ENCODE measurements at regions not wholly inside any gene's neighbourhood (a gene's known extent, or its start where the extent isn't known, plus 50 kb on each side); places are given as distances from the start of the nearest gene placed in this dataset.
"Not testable (repeated sequence)": the region's sequence is repeated elsewhere in the genome, so short reads cannot be mapped to it uniquely, and the experiment has no call there.

DNA sequence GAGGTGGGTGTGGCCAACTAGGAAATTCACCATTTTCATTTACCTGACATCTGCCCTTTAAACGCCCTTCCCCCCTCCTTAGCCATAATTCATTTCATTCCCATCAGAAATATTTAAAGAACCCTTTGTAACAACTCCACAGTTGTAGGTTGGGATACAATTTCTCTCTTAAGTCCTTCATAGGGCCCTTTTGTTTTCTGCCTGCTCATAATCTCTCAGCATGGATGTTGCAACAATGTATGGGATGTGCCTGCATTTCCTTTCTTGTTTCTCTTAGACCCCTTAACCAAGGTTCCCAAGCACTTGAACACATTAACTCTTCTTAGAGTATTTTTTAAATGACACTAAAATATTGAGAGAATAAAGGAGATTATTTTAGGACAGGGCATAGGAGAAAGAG lies 51.7 kb upstream of the MYO10 start:
- Histone ChIP-seq H4K91ac (ENCODE audit: low read depth, low read length) (no peak overlapping the region), H3K79me2 (ENCODE audit: control insufficient read depth, insufficient read depth, low read length, poor library complexity) (no peaks in the 10 kb centered on the region), H3K18ac (ENCODE audit: low read length) (no peak overlapping the region), H4K12ac (ENCODE audit: low read depth, low read length) (no peak overlapping the region), H2AK5ac (ENCODE audit: low read length) (no peak overlapping the region), H3K4me1 (ENCODE audit: control insufficient read depth in 1 of 2, insufficient read depth in 2 of 2, low read length in 2 of 2) (peaks cover 4% of the 10 kb centered on the region in 2 experiments), H3K27ac (ENCODE audit: low read depth, low read length) (no peak overlapping the region), H3K9ac (ENCODE audit: low read length) (no peak overlapping the region), H3K79me1 (ENCODE audit: low read length) (no peaks in the 10 kb centered on the region), H3K36me3 (ENCODE audit: control insufficient read depth in 1 of 2, insufficient read depth in 2 of 2, low read length in 2 of 2) (no peaks in the 10 kb centered on the region), H2AFZ (ENCODE audit: insufficient read depth, low read length, poor library complexity) (no peak overlapping the region), H3K4ac (ENCODE audit: low read depth, low read length) (no peak overlapping the region), H3K9me3 (ENCODE audit: insufficient read depth, low read depth, low read length) (peaks cover 3% of the 10 kb centered on the region), H4K8ac (ENCODE audit: low read depth, low read length) (no peak overlapping the region), H3K4me3 (ENCODE audit: low read depth, low read length) (no peak overlapping the region), H3K14ac (ENCODE audit: low read length) (no peak overlapping the region), H3K27me3 (ENCODE audit: insufficient read depth, low read length) (no peaks in the 10 kb centered on the region), H3K4me2 (ENCODE audit: low read length) (no peak overlapping the region), H2BK12ac (ENCODE audit: low read length) (no peak overlapping the region), H2BK5ac (ENCODE audit: low read depth, low read length, poor library complexity) (no peak overlapping the region), H3K23ac (ENCODE audit: low read length) (no peak overlapping the region), H2BK120ac (ENCODE audit: insufficient read depth, low read length, poor library complexity) (no peak overlapping the region)
- no peak for DNase-seq
- WGBS (ENCODE audit: extremely low coverage, insufficient coverage, insufficient read length), result no CpG with 5 or more reads among the region's 1 CpG

DNA sequence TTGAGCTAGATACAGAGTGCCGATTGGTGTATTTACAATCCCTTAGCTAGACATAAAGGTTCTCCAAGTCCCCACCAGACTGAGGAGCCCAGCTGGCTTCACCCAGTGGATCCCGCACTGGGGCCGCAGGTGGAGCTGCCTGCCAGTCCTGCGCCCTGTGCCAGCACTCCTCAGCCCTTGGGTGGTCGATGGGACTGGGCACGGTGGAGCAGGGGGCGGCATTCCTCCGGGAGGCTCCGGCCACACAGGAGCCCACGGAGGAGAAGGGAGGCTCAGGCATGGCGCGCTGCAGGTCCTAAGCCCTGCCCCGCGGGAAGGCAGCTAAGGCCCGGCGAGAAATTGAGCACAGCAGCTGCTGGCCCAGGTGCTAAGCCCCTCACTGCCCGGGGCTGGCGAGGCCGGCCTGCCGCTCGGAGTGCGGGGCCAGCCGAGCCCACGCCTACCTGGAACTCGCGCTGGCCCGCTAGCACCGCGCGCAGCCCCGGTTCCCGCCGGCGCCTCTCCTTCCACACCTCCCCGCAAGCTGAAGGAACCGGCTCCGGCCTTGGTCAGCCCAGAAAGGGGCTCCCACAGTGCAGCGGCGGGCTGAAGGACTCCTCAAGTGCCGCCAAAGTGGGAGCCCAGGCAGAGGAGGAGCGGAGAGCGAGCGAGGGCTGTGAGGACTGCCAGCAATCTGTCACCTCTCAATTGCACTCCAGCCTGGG lies 54.9 kb upstream of the MYO10 start:
- not testable (repeated sequence) for H3K27me3 ChIP-seq (ENCODE audit: insufficient read depth, low read length); H2AFZ ChIP-seq (ENCODE audit: insufficient read depth, low read length, poor library complexity); H2BK5ac ChIP-seq (ENCODE audit: low read depth, low read length, poor library complexity); H2BK120ac ChIP-seq (ENCODE audit: insufficient read depth, low read length, poor library complexity); H3K4me2 ChIP-seq (ENCODE audit: low read length); H3K9me3 ChIP-seq (ENCODE audit: insufficient read depth, low read depth, low read length); H3K79me2 ChIP-seq (ENCODE audit: control insufficient read depth, insufficient read depth, low read length, poor library complexity); H3K4ac ChIP-seq (ENCODE audit: low read depth, low read length); H2AK5ac ChIP-seq (ENCODE audit: low read length); H3K36me3 ChIP-seq (ENCODE audit: control insufficient read depth in 1 of 2, insufficient read depth in 2 of 2, low read length in 2 of 2); H4K8ac ChIP-seq (ENCODE audit: low read depth, low read length); H3K4me1 ChIP-seq (ENCODE audit: control insufficient read depth in 1 of 2, insufficient read depth in 2 of 2, low read length in 2 of 2); H3K9ac ChIP-seq (ENCODE audit: low read length); H3K23ac ChIP-seq (ENCODE audit: low read length); H2BK12ac ChIP-seq (ENCODE audit: low read length); DNase-seq; H3K14ac ChIP-seq (ENCODE audit: low read length); H3K79me1 ChIP-seq (ENCODE audit: low read length); H3K4me3 ChIP-seq (ENCODE audit: low read depth, low read length); H3K18ac ChIP-seq (ENCODE audit: low read length); H3K27ac ChIP-seq (ENCODE audit: low read depth, low read length); H4K12ac ChIP-seq (ENCODE audit: low read depth, low read length)
- peak overlapping the region; percentile 43 for H4K91ac ChIP-seq (ENCODE audit: low read depth, low read length)
- WGBS (ENCODE audit: extremely low coverage, insufficient coverage, insufficient read length), result no CpG with 5 or more reads among the region's 43 CpGs

DNA sequence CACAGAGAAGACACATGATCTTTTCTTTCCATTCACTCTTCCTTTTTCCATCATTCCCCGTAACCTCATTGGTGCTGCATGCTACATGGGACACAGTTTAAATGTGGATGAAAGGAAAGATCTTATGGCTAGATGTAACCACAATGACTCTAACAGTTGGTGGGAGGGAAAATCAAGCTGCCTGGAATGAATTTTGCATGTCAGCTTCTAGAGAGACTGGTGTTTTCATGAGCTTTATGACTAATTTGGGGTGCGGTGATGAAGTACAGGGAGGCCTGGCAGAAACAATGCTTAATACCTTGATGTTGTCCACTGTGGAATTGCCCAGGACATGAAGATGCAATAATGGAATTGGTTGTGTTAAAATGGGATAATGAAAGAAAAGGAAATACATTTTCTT lies 55.9 kb upstream of the MYO10 start:
- no peak overlapping the region for H4K91ac ChIP-seq (ENCODE audit: low read depth, low read length)
- H3K79me2 ChIP-seq (ENCODE audit: control insufficient read depth, insufficient read depth, low read length, poor library complexity), result no peaks in the 10 kb centered on the region
- no peak for DNase-seq
- no peaks in the 10 kb centered on the region for H3K79me1 ChIP-seq (ENCODE audit: low read length)
- H3K4me2 ChIP-seq (ENCODE audit: low read length), result no peak overlapping the region
- no CpG with 5 or more reads among the region's 2 CpGs for WGBS (ENCODE audit: extremely low coverage, insufficient coverage, insufficient read length)
- no peak overlapping the region for H3K23ac ChIP-seq (ENCODE audit: low read length)
- peaks cover 3% of the 10 kb centered on the region for H3K9me3 ChIP-seq (ENCODE audit: insufficient read depth, low read depth, low read length)
- peaks cover 2 to 5% of the 10 kb centered on the region in 2 experiments for H3K4me1 ChIP-seq (ENCODE audit: control insufficient read depth in 1 of 2, insufficient read depth in 2 of 2, low read length in 2 of 2)
- no peak overlapping the region for H3K4ac ChIP-seq (ENCODE audit: low read depth, low read length)
- no peak overlapping the region for H2BK5ac ChIP-seq (ENCODE audit: low read depth, low read length, poor library complexity)
- no peak overlapping the region for H3K18ac ChIP-seq (ENCODE audit: low read length)
- H3K14ac ChIP-seq (ENCODE audit: low read length), result no peak overlapping the region
- H2BK12ac ChIP-seq (ENCODE audit: low read length), result no peak overlapping the region
- no peak overlapping the region for H4K12ac ChIP-seq (ENCODE audit: low read depth, low read length)
- no peak overlapping the region for H3K4me3 ChIP-seq (ENCODE audit: low read depth, low read length)
- no peak overlapping the region for H3K9ac ChIP-seq (ENCODE audit: low read length)
- H4K8ac ChIP-seq (ENCODE audit: low read depth, low read length), result no peak overlapping the region
- no peaks in the 10 kb centered on the region for H3K36me3 ChIP-seq (ENCODE audit: control insufficient read depth in 1 of 2, insufficient read depth in 2 of 2, low read length in 2 of 2)
- H3K27me3 ChIP-seq (ENCODE audit: insufficient read depth, low read length), result no peaks in the 10 kb centered on the region
- H2BK120ac ChIP-seq (ENCODE audit: insufficient read depth, low read length, poor library complexity), result no peak overlapping the region
- H2AFZ ChIP-seq (ENCODE audit: insufficient read depth, low read length, poor library complexity), result no peak overlapping the region
- H2AK5ac ChIP-seq (ENCODE audit: low read length), result no peak overlapping the region
- no peak overlapping the region for H3K27ac ChIP-seq (ENCODE audit: low read depth, low read length)

DNA sequence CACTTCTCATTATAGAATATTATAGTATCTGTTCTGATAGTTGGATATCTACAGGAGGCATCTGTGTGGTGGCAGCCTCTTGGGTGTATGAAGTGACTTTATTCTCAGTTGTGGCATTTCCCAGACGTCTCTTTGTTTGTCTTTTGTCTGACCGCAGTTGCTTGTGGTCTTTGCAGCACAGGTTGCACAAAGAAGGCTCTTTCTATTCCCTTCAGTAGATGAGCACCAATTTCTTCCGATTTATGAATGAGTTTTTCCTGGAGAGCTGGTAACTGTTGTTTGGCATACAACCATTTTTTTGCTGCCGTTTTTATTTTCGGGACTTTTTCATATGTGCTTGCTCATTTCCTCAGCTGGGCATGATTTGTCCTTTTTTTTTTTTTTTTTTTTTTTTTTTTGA lies 56.4 kb upstream of the MYO10 start:
- no peak overlapping the region for H3K4ac ChIP-seq (ENCODE audit: low read depth, low read length)
- H3K79me1 ChIP-seq (ENCODE audit: low read length), result no peaks in the 10 kb centered on the region

More for the DNA sequence above, 56.4 kb upstream of the MYO10 start:
- no peak overlapping the region for H4K12ac ChIP-seq (ENCODE audit: low read depth, low read length)
- no peak overlapping the region for H2BK120ac ChIP-seq (ENCODE audit: insufficient read depth, low read length, poor library complexity)
- no peak overlapping the region for H3K23ac ChIP-seq (ENCODE audit: low read length)
- no peak overlapping the region for H2AK5ac ChIP-seq (ENCODE audit: low read length)
- no peak overlapping the region for H2BK12ac ChIP-seq (ENCODE audit: low read length)
- H2AFZ ChIP-seq (ENCODE audit: insufficient read depth, low read length, poor library complexity), result no peak overlapping the region
- no peaks in the 10 kb centered on the region for H3K79me2 ChIP-seq (ENCODE audit: control insufficient read depth, insufficient read depth, low read length, poor library complexity)
- no peak overlapping the region for H3K18ac ChIP-seq (ENCODE audit: low read length)
- H4K8ac ChIP-seq (ENCODE audit: low read depth, low read length), result no peak overlapping the region
- peaks cover 2 to 5% of the 10 kb centered on the region in 2 experiments for H3K4me1 ChIP-seq (ENCODE audit: control insufficient read depth in 1 of 2, insufficient read depth in 2 of 2, low read length in 2 of 2)
- no peak overlapping the region for H3K4me3 ChIP-seq (ENCODE audit: low read depth, low read length)
- H4K91ac ChIP-seq (ENCODE audit: low read depth, low read length), result no peak overlapping the region
- H3K9ac ChIP-seq (ENCODE audit: low read length), result no peak overlapping the region
- no peak overlapping the region for H3K4me2 ChIP-seq (ENCODE audit: low read length)
- H3K9me3 ChIP-seq (ENCODE audit: insufficient read depth, low read depth, low read length), result peaks cover 3% of the 10 kb centered on the region
- H2BK5ac ChIP-seq (ENCODE audit: low read depth, low read length, poor library complexity), result no peak overlapping the region
- no peak overlapping the region for H3K14ac ChIP-seq (ENCODE audit: low read length)
- DNase-seq, result no peak
- WGBS (ENCODE audit: extremely low coverage, insufficient coverage, insufficient read length), result no CpG with 5 or more reads among the region's 5 CpGs
- H3K27ac ChIP-seq (ENCODE audit: low read depth, low read length), result no peak overlapping the region
- no peaks in the 10 kb centered on the region for H3K36me3 ChIP-seq (ENCODE audit: control insufficient read depth in 1 of 2, insufficient read depth in 2 of 2, low read length in 2 of 2)
- no peaks in the 10 kb centered on the region for H3K27me3 ChIP-seq (ENCODE audit: insufficient read depth, low read length)
